Neuronal stem cell (in vitro differentiated cells): ENCODE measurements at regions not wholly inside any gene's neighbourhood (a gene's known extent, or its start where the extent isn't known, plus 50 kb on each side); places are given as distances from the start of the nearest gene placed in this dataset.

Experiments
- DNase-seq: peaks from one replicate; pipeline ENCODE4 v3.0.0-alpha.2; 2013; ENCODE audit warnings: low spot score
- H2AFZ ChIP-seq: one replicate; pipeline ENCODE4 v1.6.1; 2013; ENCODE audit warnings: mild to moderate bottlenecking, low read length, inconsistent platforms
- H2AK5ac ChIP-seq: 2 replicates; pipeline ENCODE4 v1.6.1; 2013; ENCODE audit warnings: low read depth, mild to moderate bottlenecking, inconsistent platforms, low read length, moderate library complexity, mixed read lengths
- H2BK120ac ChIP-seq: 2 replicates; pipeline ENCODE4 v1.6.1; 2013; ENCODE audit warnings: low read depth, mild to moderate bottlenecking, inconsistent platforms, low read length, moderate library complexity, mixed read lengths
- H2BK12ac ChIP-seq: one replicate; pipeline ENCODE4 v1.6.1; 2013; ENCODE audit warnings: low read length, inconsistent platforms
- H2BK15ac ChIP-seq: 2 replicates; pipeline ENCODE4 v1.6.1; 2013; ENCODE audit warnings: mild to moderate bottlenecking, low read length, inconsistent platforms, mixed read lengths
- H2BK5ac ChIP-seq: one replicate; pipeline ENCODE4 v1.6.1; 2013; ENCODE audit warnings: inconsistent platforms, mild to moderate bottlenecking, low read length, moderate library complexity
- H3K14ac ChIP-seq: one replicate; pipeline ENCODE4 v1.6.1; 2013; ENCODE audit warnings: low read length, inconsistent platforms
- H3K18ac ChIP-seq: 2 replicates; pipeline ENCODE4 v1.6.1; 2013; ENCODE audit warnings: low read length, inconsistent platforms
- H3K23ac ChIP-seq: 2 replicates; pipeline ENCODE4 v1.6.1; 2013; ENCODE audit warnings: low read depth, mild to moderate bottlenecking, mixed read lengths, low read length, inconsistent platforms; ENCODE audit not compliant: poor library complexity
- H3K27ac ChIP-seq: replicated peaks from 3 replicates; pipeline ENCODE4 v1.5.1; 2013; ENCODE audit warnings: low read length, inconsistent platforms
- H3K27me3 ChIP-seq, 3 experiments: 2 replicates each; pipeline ENCODE4 v1.6.1; 2013; ENCODE audit warnings: low read length in 3 of 3, mild to moderate bottlenecking in 2 of 3, inconsistent platforms in 1 of 3, low read depth in 1 of 3, mixed read lengths in 1 of 3, moderate library complexity in 1 of 3; ENCODE audit not compliant: control insufficient read depth in 3 of 3, insufficient read depth in 3 of 3
- H3K36me3 ChIP-seq, 2 donors: replicated peaks in 1 of 2; 2 replicates each; pipeline ENCODE4 v1.6.1; 2013; ENCODE audit warnings: low read length in 2 of 2; ENCODE audit not compliant: control insufficient read depth in 2 of 2, insufficient read depth in 2 of 2
- H3K4ac ChIP-seq: 2 replicates; pipeline ENCODE4 v1.6.1; 2013; ENCODE audit warnings: inconsistent platforms, mild to moderate bottlenecking, low read length, moderate library complexity
- H3K4me1 ChIP-seq, 2 donors: 1 replicate in 1 of 2; 2 replicates in 1 of 2; pipeline ENCODE4 v1.6.1; 2013; ENCODE audit warnings: low read length in 2 of 2, low read depth in 1 of 2; ENCODE audit not compliant: control insufficient read depth in 2 of 2, insufficient read depth in 1 of 2
- H3K4me2 ChIP-seq: one replicate; pipeline ENCODE4 v1.6.1; 2013; ENCODE audit warnings: mild to moderate bottlenecking, low read length, inconsistent platforms; ENCODE audit not compliant: insufficient read depth, poor library complexity, severe bottlenecking
- H3K4me3 ChIP-seq, 2 donors: 2 replicates each; pipeline ENCODE4 v1.5.1; 2013; ENCODE audit warnings: low read length in 2 of 2, mild to moderate bottlenecking in 2 of 2, inconsistent platforms in 1 of 2, moderate library complexity in 1 of 2
- H3K79me1 ChIP-seq: one replicate; pipeline ENCODE4 v1.6.1; 2013; ENCODE audit warnings: low read depth, mild to moderate bottlenecking, inconsistent platforms, low read length, moderate library complexity
- H3K9ac ChIP-seq: one replicate; pipeline ENCODE4 v1.6.1; 2013; ENCODE audit warnings: mild to moderate bottlenecking, low read depth, low read length, inconsistent platforms; ENCODE audit not compliant: poor library complexity
- H3K9me3 ChIP-seq, 2 donors: replicated peaks in 1 of 2; 2 replicates each; pipeline versions ENCODE3 to v1.6.1; 2013; ENCODE audit warnings: low read length in 2 of 2, mild to moderate bottlenecking in 2 of 2, inconsistent platforms in 1 of 2, low read depth in 1 of 2, mixed read lengths in 1 of 2, moderate library complexity in 1 of 2; ENCODE audit not compliant: control insufficient read depth in 2 of 2, insufficient read depth in 1 of 2
- H4K8ac ChIP-seq: one replicate; pipeline ENCODE4 v1.6.1; 2013; ENCODE audit warnings: low read depth, mild to moderate bottlenecking, inconsistent platforms, low read length, moderate library complexity
- H4K91ac ChIP-seq: one replicate; pipeline ENCODE4 v1.6.1; 2013; ENCODE audit warnings: low read length, low read depth, mild to moderate bottlenecking, inconsistent platforms; ENCODE audit not compliant: poor library complexity
- WGBS, 2 donors: extraction: QIAGEN DNeasy Blood & Tissue Kit; methylation state at CpG; one replicate each; pipeline ENCODE4 v1.1.7; 2013; ENCODE audit warnings: missing lambda C conversion rate in 2 of 2, mixed read lengths in 1 of 2; ENCODE audit not compliant: insufficient read length in 2 of 2, insufficient replicate concordance in 1 of 2; ENCODE audit errors: extremely low coverage in 2 of 2; 5-methylcytosine and 5-hydroxymethylcytosine counted together

DNA sequence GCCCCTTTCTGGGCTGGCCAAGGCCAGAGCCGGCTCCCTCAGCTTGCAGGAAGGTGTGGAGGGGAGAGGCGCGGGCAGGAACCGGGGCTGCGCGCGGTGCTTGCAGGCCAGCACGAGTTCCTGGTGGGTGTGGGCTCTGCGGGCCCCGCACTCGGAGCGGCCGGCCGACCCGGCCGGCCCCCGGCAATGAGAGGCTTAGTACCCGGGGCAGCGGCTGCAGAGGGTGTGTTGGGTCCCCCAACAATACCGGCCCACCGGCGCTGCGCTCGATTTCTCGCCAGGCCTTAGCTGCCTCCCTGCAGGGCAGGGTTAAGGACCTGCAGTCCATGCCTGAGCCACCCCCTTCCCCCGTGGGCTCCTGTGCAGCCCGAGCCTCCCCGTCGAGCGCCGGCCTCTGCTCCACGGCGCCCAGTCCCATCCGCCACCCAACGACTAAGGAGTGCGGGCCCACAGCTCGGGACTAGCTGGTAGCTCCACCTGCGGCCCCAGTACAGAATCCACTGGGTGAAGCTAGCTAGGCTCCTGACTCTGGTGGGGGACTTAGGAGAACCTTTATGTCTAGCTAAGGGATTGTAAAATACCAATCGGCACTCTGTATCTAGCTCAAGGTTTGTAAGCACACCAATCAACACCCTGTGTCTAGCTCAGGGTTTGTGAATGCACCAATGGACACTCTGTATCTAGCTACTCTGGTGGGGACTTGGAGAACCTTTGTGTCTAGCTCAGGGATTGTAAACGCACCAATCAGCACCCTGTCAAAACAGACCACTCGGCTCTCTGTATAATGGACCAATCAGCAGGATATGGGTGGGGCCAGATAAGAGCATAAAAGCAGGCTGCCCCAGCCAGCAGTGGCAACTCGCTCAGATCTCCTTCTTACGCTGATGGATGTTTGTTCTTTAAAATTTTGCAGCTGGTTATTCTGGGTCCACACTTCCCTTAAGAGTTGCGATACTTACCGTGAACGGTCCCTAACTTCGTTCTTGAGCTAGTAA is 167.4 kb upstream of the RREB1 start:
- Histone ChIP-seq H2BK12ac (no peak overlapping the region), H3K4me2 (no peak overlapping the region), H3K4ac (no peak overlapping the region), H2BK120ac (no peak overlapping the region), H4K8ac (peak overlapping the region; percentile 65), H3K18ac (peak overlapping the region; percentile 71), H2BK5ac (no peak overlapping the region), H3K79me1 (no peaks in the 10 kb centered on the region), H3K27me3 (no peaks in the 10 kb centered on the region), H3K4me1 (no peaks in the 10 kb centered on the region), H2BK15ac (no peak overlapping the region), H3K36me3 (no peaks in the 10 kb centered on the region), H3K23ac (peak overlapping the region; percentile 55), H3K9ac (no peak overlapping the region), H4K91ac (no peak overlapping the region), H2AFZ (no peak overlapping the region), H3K4me3 (no peak overlapping the region), H3K27ac (no peak overlapping the region), H3K14ac (no peak overlapping the region), H3K9me3 (no peaks in the 10 kb centered on the region), H2AK5ac (no peak overlapping the region)
- WGBS, 2 donors: no CpG with 5 or more reads among the region's 47 CpGs
- no peak for DNase-seq

DNA sequence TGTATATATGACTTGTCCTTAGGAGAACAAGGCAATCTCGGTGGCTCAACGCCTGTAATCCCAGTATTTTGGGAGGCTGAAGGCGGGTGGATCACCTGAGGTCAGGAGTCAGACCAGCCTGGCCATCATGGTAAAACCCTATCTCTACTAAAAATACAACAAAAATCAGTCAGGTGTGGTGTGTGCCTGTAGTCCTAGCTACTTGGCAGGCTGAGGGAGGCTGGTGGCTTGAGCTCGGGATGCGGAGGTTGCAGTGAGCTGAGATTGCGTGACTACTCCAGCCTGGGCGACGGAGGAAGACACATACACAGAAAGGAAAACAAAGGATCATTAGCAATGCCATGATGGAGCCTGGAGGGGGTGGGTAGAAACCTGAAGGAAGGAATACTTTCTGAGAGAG is 166.6 kb upstream of the RREB1 start:
- Histone ChIP-seq H3K9ac (no peak overlapping the region), H3K4me1 (no peaks in the 10 kb centered on the region), H2BK12ac (no peak overlapping the region), H3K4ac (no peak overlapping the region), H3K9me3 (no peaks in the 10 kb centered on the region), H4K8ac (no peak overlapping the region), H3K4me2 (no peak overlapping the region), H3K4me3 (no peak overlapping the region), H2AK5ac (no peak overlapping the region), H3K79me1 (no peaks in the 10 kb centered on the region), H3K14ac (no peak overlapping the region), H2BK15ac (no peak overlapping the region), H2AFZ (no peak overlapping the region), H4K91ac (no peak overlapping the region), H3K27ac (no peak overlapping the region), H3K27me3 (no peaks in the 10 kb centered on the region), H3K18ac (no peak overlapping the region), H3K23ac (no peak overlapping the region), H2BK5ac (no peak overlapping the region), H2BK120ac (no peak overlapping the region), H3K36me3 (no peaks in the 10 kb centered on the region)
- DNase-seq: no peak
- no CpG with 5 or more reads among the region's 8 CpGs for WGBS, 2 donors

DNA sequence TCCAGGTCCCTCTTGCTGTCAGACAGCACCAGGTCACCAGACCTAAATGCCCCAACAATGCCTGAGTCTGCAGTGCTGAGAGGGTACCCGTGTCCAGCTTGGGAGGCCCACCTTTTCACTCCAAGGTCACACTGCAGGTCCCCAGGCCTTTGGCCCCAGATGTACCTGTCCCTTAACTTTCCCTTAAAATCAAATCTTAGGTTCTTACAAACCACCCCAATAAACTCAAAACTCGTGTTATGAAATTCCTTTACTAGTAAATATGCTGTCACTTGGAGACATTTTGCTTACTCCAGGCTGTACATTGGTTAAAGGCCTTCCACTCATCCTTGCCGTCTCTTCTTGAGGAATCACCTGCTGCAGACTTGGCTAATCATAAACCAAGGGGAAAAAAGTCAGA is 165.7 kb upstream of the RREB1 start:
- no CpG with 5 or more reads among the region's 3 CpGs for WGBS, 2 donors
- no peaks in the 10 kb centered on the region for H3K27me3 ChIP-seq
- H4K91ac ChIP-seq: no peak overlapping the region
- H2AK5ac ChIP-seq: no peak overlapping the region
- peaks cover 0 to 4% of the 10 kb centered on the region in 2 donors for H3K4me1 ChIP-seq
- no peak overlapping the region for H2BK120ac ChIP-seq
- H3K79me1 ChIP-seq: no peaks in the 10 kb centered on the region
- H3K4me2 ChIP-seq: no peak overlapping the region
- H3K23ac ChIP-seq: no peak overlapping the region
- no peaks in the 10 kb centered on the region for H3K36me3 ChIP-seq
- no peak overlapping the region for H2BK12ac ChIP-seq
- no peak overlapping the region for H3K4me3 ChIP-seq
- no peak overlapping the region for H2AFZ ChIP-seq
- H4K8ac ChIP-seq: no peak overlapping the region
- no peaks in the 10 kb centered on the region for H3K9me3 ChIP-seq
- H2BK5ac ChIP-seq: no peak overlapping the region
- H3K27ac ChIP-seq: no peak overlapping the region
- H3K14ac ChIP-seq: no peak overlapping the region
- no peak overlapping the region for H3K18ac ChIP-seq
- no peak overlapping the region for H3K9ac ChIP-seq
- no peak overlapping the region for H3K4ac ChIP-seq
- no peak for DNase-seq
- no peak overlapping the region for H2BK15ac ChIP-seq

DNA sequence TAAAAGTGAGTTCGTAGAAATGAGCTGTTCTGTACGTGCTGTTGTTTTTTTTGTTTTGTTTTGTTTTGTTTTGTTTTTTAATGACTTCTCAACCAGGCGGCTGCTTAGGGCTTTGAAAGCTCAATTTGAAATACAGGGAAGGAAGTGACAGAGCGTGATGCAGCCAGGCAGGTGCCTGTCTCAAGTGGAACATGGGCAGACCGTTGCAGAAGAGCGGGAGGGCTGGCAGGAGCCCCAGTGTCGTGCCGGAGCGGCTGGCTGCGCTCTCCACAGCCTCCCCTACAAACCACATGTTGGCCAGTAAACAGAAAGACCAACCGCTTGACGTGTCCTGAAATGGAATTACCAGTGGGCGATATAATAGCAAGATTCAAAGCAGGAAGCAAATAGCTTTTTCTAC is 164.9 kb upstream of the RREB1 start:
- Histone ChIP-seq H3K9me3 (no peaks in the 10 kb centered on the region), H4K91ac (no peak overlapping the region), H2AFZ (no peak overlapping the region), H2AK5ac (no peak overlapping the region), H3K14ac (no peak overlapping the region), H3K4me2 (no peak overlapping the region), H3K27ac (no peak overlapping the region), H3K4me3 (no peak overlapping the region), H3K79me1 (no peaks in the 10 kb centered on the region), H3K27me3 (no peaks in the 10 kb centered on the region), H3K4me1 (peaks cover 0 to 4% of the 10 kb centered on the region in 2 donors), H3K36me3 (no peaks in the 10 kb centered on the region), H2BK120ac (no peak overlapping the region), H2BK5ac (no peak overlapping the region), H4K8ac (no peak overlapping the region), H2BK12ac (no peak overlapping the region), H3K23ac (no peak overlapping the region), H3K18ac (no peak overlapping the region), H3K9ac (no peak overlapping the region), H3K4ac (no peak overlapping the region), H2BK15ac (no peak overlapping the region)
- no CpG with 5 or more reads among the region's 13 CpGs for WGBS, 2 donors
- DNase-seq: no peak
